ENCODE measurements at regions not wholly inside any gene's neighbourhood (a gene's known extent, or its start where the extent isn't known, plus 50 kb on each side); places are given as distances from the start of the nearest gene placed in this dataset.

DNA sequence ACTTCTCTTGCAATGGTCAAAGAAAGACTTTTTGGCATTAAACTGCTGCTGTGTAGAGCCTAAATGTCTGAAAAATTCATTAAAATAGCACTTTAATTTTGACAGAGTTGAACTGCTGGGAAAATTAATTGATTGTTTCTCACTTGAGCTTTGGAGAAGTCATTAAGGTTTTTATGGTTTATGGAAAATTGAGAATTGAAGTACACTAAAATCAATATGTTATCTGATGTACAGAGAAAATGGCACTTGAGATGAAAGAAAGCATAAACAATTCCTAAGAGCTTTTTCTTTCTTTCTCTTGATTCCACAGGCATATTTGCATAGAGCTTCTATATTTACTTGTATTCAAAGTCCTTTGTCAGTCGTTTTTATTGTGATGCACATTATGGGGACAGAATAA is 188.5 kb upstream of the CAND1 start:
- BruUV-seq (replicated peaks): no TSS peak
- Histone ChIP-seq H3K27ac (ENCODE audit: extremely low read length, insufficient read depth, low read length) (no peak overlapping the region), H3K4me3 (replicated peaks in 1 of 3; ENCODE audit: insufficient read depth in 1 of 3, low read depth in 2 of 3, low read length in 3 of 3) (no peak overlapping the region), H4K20me1 (ENCODE audit: insufficient read depth, low read length) (no peaks in the 10 kb centered on the region), H3K27me3 (ENCODE audit: control insufficient read depth in 1 of 2, insufficient read depth in 2 of 2, low read length in 2 of 2) (no peaks in the 10 kb centered on the region), H3K79me2 (ENCODE audit: insufficient read depth, low read length) (no peaks in the 10 kb centered on the region), H3K36me3 (replicated peaks in 1 of 2; ENCODE audit: control insufficient read depth in 1 of 2, insufficient read depth in 2 of 2, low read length in 2 of 2) (no peaks in the 10 kb centered on the region), H3K9me3 (ENCODE audit: low read length) (no peaks in the 10 kb centered on the region), H3K4me2 (ENCODE audit: low read depth, low read length) (no peak overlapping the region), H3K9ac (ENCODE audit: insufficient read depth, low read depth, low read length) (no peak overlapping the region), H2AFZ (ENCODE audit: low read length) (no peak overlapping the region), H3K4me1 (ENCODE audit: insufficient read depth, low read length) (peaks cover 3% of the 10 kb centered on the region; the same call in 1 of the 2 replicates)
- TF ChIP-seq GPBP1L1 (CRISPR knock-in tag; IDR thresholded peaks at IDR 0.05) (no peak), THAP11 (CRISPR knock-in tag; IDR thresholded peaks at IDR 0.05) (no peak), ZNF451 (CRISPR knock-in tag; IDR thresholded peaks at IDR 0.05) (no peak), ZNF652 (CRISPR knock-in tag; IDR thresholded peaks at IDR 0.05; ENCODE audit: borderline replicate concordance, low read depth) (no peak), MBNL3 (CRISPR knock-in tag; conservative IDR thresholded peaks at IDR 0.05) (no peak), LCORL (IDR thresholded peaks at IDR 0.05) (no peak), LCORL (CRISPR knock-in tag; IDR thresholded peaks at IDR 0.05) (no peak), TAF1 (CRISPR knock-in tag; IDR thresholded peaks at IDR 0.05) (no peak), ZNF343 (CRISPR knock-in tag; IDR thresholded peaks at IDR 0.05) (no peak), BORCS8-MEF2B (CRISPR knock-in tag; IDR thresholded peaks at IDR 0.05) (no peak), NFE2L2 (IDR thresholded peaks at IDR 0.05; ENCODE audit: low read length) (no peak), ZNF598 (CRISPR knock-in tag; IDR thresholded peaks at IDR 0.05; ENCODE audit: borderline replicate concordance) (no peak), RERE (CRISPR knock-in tag; IDR thresholded peaks at IDR 0.05; ENCODE audit: low read depth) (no peak), ZNF121 (CRISPR knock-in tag; IDR thresholded peaks at IDR 0.05) (no peak)
- TF ChIP-seq, protein P1, sequence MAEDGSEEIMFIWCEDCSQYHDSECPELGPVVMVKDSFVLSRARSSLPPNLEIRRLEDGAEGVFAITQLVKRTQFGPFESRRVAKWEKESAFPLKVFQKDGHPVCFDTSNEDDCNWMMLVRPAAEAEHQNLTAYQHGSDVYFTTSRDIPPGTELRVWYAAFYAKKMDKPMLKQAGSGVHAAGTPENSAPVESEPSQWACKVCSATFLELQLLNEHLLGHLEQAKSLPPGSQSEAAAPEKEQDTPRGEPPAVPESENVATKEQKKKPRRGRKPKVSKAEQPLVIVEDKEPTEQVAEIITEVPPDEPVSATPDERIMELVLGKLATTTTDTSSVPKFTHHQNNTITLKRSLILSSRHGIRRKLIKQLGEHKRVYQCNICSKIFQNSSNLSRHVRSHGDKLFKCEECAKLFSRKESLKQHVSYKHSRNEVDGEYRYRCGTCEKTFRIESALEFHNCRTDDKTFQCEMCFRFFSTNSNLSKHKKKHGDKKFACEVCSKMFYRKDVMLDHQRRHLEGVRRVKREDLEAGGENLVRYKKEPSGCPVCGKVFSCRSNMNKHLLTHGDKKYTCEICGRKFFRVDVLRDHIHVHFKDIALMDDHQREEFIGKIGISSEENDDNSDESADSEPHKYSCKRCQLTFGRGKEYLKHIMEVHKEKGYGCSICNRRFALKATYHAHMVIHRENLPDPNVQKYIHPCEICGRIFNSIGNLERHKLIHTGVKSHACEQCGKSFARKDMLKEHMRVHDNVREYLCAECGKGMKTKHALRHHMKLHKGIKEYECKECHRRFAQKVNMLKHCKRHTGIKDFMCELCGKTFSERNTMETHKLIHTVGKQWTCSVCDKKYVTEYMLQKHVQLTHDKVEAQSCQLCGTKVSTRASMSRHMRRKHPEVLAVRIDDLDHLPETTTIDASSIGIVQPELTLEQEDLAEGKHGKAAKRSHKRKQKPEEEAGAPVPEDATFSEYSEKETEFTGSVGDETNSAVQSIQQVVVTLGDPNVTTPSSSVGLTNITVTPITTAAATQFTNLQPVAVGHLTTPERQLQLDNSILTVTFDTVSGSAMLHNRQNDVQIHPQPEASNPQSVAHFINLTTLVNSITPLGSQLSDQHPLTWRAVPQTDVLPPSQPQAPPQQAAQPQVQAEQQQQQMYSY (CRISPR knock-in tag; IDR thresholded peaks at IDR 0.05): no peak
- ChIA-PET CTCF (ENCODE audit: low intra/inter-chr PET ratio, low total read pairs) (no interaction called here), POLR2A (no interaction called here)
- no peak for FAIRE-seq
- ATAC-seq: no peak
- in situ Hi-C loops (cut with HindIII; ENCODE audit: extremely low pct_ligation_motif_present, low pct_unique_long_range_greater_than_20kb) (no loop called here), intact Hi-C loops (cut with micrococcal nuclease; ENCODE audit: unreplicated experiment) (no loop called here)
- DNase-seq (ENCODE audit: low spot score): no peak
- WGBS (ENCODE audit: low lambda C conversion rate): 0% methylated on average over 1 of the region's 1 CpG

All from HepG2 (cell line).